ES-I3 (cell line): ENCODE measurements at regions not wholly inside any gene's neighbourhood (a gene's known extent, or its start where the extent isn't known, plus 50 kb on each side); places are given as distances from the start of the nearest gene placed in this dataset.
"Not testable (repeated sequence)": the region's sequence is repeated elsewhere in the genome, so short reads cannot be mapped to it uniquely, and the experiment has no call there.

Experiments used
- H3K36me3 ChIP-seq: 2 replicates; pipeline ENCODE4 v1.6.1; 2013; ENCODE audit warnings: mild to moderate bottlenecking, low read length, control low read depth, moderate library complexity; ENCODE audit not compliant: insufficient read depth
- H3K4me1 ChIP-seq: 2 replicates; pipeline ENCODE4 v1.6.1; 2013; ENCODE audit warnings: mild to moderate bottlenecking, control low read depth, low read length; ENCODE audit not compliant: insufficient read depth
- H3K9ac ChIP-seq: 2 replicates; pipeline ENCODE4 v1.6.1; 2013; ENCODE audit warnings: low read depth, mild to moderate bottlenecking, low read length, moderate library complexity
- H3K9me3 ChIP-seq: 2 replicates; pipeline ENCODE4 v1.6.1; 2013; ENCODE audit warnings: mild to moderate bottlenecking, low read length, moderate library complexity; ENCODE audit not compliant: control insufficient read depth, insufficient read depth

DNA sequence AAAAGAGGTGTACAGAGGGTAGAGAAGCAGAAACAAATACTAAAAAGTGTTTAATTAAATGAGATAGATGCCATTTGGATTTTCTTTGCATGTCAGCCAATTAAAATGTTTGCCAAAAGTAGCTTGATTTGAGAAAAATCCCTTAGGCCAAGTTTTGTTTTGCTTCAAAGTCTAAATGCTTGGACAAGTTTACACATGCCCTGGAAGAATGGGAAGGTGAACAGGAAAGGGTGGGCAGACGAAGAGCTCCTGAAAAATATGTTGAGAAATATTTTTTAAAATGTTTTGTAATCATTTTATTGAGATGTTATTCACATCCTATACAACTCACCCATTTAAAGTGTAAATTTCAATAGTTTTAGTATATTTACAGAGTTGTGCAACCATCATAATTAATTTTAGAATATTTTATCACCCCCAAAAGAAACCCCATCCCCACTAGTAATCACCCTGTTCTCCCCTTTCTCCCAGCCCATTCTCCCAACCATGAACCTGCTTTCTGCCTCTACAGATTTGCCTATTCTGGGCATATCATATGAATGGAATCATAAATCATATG is 98.5 kb upstream of the ANK3 start:
- Histone ChIP-seq H3K9me3 (no peaks in the 10 kb centered on the region), H3K9ac (no peak overlapping the region), H3K4me1 (no peaks in the 10 kb centered on the region), H3K36me3 (no peaks in the 10 kb centered on the region)

DNA sequence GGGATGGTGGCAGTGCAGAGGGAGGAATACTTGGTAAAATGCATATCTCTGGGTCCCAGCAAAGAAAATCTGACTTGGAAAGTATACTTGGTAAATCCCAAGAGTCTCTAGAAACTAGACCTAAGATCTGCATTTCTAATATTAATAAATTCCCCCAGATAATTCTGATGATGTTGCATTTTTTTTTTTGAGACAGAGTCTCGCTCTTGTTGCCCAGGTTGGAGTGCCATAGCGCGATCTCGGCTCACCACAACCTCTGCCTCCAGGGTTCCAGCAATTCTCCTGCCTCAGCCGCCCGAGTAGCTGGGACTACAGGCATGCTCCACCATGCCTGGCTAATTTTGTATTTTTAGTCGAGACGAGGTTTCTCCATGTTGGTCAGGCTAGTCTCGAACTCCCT is 97.9 kb upstream of the ANK3 start:
- Histone ChIP-seq H3K36me3 (no peaks in the 10 kb centered on the region), H3K4me1 (no peaks in the 10 kb centered on the region), H3K9me3 (no peaks in the 10 kb centered on the region), H3K9ac (no peak overlapping the region)

DNA sequence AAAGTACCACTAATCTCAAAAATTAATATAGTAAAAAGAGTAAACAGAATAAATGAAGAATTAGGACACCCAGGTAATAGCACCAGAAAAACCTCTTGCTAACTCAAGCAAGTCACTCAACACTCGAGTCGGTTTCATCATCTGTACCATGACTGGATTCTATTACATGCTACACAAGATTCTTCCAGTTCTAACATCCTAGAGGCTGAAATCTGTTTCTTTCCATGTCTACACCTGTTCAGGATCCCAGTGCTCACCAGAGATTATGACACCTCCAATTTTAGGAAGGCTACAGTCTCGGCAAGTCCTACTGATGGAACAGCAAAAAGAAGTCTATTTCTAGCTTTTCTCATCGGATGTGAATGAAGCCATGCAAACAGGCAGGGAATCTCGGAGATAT is 95.3 kb upstream of the ANK3 start:
- Histone ChIP-seq H3K36me3 (no peaks in the 10 kb centered on the region; the same call in 1 of the 2 replicates), H3K4me1 (0 out of 2 replicates have a peak, but pooled peaks cover under 1% of the 10 kb centered on the region), H3K9me3 (no peaks in the 10 kb centered on the region), H3K9ac (no peak overlapping the region)

DNA sequence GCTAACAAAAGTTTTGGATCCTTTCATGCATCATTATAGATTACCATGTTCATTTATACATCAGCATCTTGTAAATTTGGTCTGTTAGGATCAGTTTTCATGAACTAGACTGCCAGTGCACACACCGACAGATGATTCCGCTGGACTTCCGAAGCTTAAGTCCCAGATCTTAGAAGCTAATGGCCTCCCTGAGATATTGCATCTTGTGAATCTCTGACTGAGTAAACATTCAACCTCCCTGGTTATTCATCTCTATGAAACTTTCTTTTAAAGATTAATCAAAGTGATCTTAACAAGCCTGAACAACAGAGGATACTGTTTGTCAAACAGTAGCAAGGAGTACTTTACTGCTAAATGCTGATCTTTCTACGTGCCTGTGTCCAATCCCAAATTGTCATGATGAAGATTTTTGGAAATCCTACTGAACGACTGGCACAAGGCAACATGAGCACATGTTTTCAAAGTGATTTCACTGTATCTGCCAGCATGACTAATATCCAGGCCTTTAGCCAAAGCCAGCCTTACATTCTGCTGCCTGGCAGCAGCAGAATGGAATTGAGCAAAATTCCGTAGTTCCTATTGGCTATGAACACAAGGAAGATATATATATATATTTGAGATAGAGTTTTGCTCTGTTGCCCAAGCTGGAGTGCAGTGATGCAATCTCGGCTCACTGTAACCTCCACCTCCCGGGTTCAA is 91.3 kb upstream of the ANK3 start:
- no peak overlapping the region for H3K9ac ChIP-seq

DNA sequence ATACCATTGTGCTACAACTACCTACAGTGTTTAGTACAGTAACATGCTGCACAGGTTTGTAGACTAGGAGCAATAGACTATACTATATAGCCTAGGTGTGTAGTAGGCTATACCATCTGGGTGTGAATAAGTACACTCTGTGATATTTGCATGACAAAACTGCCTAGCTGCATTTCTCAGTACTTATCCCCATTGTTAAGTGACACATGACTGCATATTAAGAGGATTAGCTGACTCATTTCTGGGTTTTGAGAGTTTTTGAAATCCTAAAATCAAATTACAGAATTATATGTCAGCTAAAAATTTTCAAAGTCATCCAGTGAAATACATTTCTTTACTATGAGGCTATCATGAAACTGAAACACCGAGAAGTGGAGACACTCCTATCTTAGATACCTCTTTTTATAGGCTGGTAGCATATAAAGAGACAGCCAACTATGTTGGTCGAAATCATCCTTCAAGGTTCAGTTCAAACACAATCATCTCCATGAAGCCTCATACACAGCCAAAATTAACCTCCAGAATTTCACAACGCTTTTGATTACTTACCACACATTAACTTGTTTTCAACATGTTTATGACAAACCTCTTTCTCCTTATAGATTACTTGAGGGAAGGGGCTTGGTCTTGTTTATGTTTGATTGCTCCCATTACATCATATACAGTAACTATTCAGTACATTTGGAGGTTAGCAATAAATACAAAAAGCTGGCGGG is 89.8 kb upstream of the ANK3 start:
- H3K4me1 ChIP-seq: peaks cover 12% of the 10 kb centered on the region; the same call in 1 of the 2 replicates

More for the DNA sequence above, 91.3 kb upstream of the ANK3 start:
- H3K36me3 ChIP-seq: no peaks in the 10 kb centered on the region; the same call in 1 of the 2 replicates
- H3K4me1 ChIP-seq: peaks cover 12% of the 10 kb centered on the region; the same call in 1 of the 2 replicates
- H3K9me3 ChIP-seq: no peaks in the 10 kb centered on the region

DNA sequence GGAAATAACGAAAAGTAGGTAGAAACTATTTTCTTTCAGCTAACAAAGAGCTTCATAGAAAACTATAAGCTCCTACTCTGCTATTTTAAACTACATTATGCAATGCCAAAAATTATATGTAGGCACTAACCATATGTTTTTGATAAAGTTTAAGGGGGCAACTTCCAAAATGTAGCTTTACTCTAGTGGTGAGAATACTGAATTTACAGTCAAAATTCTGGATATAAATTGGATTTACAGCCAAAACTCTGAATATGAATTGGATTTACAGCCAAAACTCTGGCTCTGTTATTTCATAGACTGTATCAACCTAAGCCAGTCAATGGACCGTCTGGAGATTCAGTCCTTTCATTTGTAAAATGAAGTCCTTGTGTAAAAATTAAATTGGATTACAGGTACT is 86.8 kb upstream of the ANK3 start:
- no peaks in the 10 kb centered on the region for H3K9me3 ChIP-seq
- no peaks in the 10 kb centered on the region; the same call in 1 of the 2 replicates for H3K36me3 ChIP-seq
- peaks cover 12% of the 10 kb centered on the region; the same call in 1 of the 2 replicates for H3K4me1 ChIP-seq
- H3K9ac ChIP-seq: no peak overlapping the region

More for the DNA sequence above, 89.8 kb upstream of the ANK3 start:
- no peaks in the 10 kb centered on the region; the same call in 1 of the 2 replicates for H3K36me3 ChIP-seq
- H3K9ac ChIP-seq: no peak overlapping the region
- H3K9me3 ChIP-seq: no peaks in the 10 kb centered on the region

DNA sequence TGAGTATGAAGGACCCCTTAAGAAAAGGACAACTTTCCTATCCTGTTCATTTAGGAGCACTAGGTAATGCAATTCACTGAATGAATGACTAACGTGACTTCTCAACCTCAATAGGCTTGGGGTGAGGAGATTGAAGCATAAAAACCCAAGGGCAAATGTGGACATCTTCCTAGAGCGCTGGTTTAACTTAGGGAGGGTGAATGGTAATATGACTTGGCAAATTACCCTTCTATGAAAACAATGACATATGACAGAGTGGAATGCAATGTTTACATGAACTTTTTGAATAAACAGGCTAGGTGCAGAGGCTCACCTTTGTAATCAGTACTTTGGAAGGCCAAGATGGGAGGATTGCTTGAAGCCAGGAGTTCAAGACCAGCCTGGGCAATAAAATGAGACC is 83.9 kb upstream of the ANK3 start:
- Histone ChIP-seq H3K9ac (no peak overlapping the region), H3K36me3 (no peaks in the 10 kb centered on the region), H3K9me3 (no peaks in the 10 kb centered on the region), H3K4me1 (no peaks in the 10 kb centered on the region)

DNA sequence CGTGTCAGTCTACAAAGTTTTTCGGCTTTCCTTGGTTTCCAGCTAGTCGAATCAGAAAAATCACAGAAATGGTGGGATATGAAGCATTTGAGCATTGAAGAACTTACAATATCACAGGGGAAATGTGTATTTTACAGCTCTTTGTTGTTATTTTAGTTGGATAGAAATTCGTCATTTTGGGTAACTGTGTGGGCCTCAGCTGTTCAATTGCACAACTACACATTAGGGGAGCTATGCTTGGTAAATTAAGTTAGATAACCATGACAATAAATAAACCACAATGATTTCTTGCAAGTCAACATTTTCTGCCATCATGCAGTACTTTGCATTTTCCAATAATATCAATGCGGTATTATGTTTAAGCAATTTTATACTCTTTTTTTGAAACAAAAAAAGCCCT is 80.4 kb upstream of the ANK3 start:
- Histone ChIP-seq H3K9ac (no peak overlapping the region), H3K36me3 (no peaks in the 10 kb centered on the region), H3K9me3 (no peaks in the 10 kb centered on the region), H3K4me1 (no peaks in the 10 kb centered on the region)

DNA sequence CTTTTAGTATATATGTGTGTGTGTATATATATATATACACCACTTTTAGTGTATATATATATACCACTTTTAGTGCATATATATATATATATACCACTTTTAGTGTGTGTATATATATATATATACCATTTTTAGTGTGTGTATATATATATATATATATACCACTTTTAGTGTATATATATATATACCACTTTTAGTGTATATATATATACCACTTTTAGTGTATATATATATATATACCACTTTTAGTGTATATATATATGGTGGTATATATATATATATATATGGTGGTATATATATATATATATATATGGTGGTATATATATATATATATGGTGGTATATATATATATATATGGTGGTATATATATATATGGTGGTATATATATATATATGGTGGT is 79.5 kb upstream of the ANK3 start:
- not testable (repeated sequence) for H3K36me3 ChIP-seq, H3K9me3 ChIP-seq, H3K4me1 ChIP-seq, H3K9ac ChIP-seq

DNA sequence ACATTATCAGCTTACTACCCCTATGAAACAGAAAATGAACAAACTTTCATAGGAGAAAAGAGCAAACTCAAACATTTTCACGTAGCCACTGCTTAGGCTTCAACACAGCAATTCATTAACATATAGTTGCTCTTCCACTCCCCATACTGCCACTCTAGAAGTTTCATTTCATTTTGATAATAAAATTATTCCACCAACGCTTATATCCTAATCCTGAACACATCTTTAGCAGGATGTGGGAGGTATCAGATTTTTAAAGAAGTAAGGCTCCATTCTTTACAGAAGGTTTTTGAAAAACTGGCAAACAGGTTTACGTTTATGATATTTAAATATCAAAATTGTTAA is 77.5 kb upstream of the ANK3 start:
- no peaks in the 10 kb centered on the region for H3K9me3 ChIP-seq
- no peak overlapping the region for H3K9ac ChIP-seq
- no peaks in the 10 kb centered on the region for H3K36me3 ChIP-seq
- no peaks in the 10 kb centered on the region for H3K4me1 ChIP-seq

DNA sequence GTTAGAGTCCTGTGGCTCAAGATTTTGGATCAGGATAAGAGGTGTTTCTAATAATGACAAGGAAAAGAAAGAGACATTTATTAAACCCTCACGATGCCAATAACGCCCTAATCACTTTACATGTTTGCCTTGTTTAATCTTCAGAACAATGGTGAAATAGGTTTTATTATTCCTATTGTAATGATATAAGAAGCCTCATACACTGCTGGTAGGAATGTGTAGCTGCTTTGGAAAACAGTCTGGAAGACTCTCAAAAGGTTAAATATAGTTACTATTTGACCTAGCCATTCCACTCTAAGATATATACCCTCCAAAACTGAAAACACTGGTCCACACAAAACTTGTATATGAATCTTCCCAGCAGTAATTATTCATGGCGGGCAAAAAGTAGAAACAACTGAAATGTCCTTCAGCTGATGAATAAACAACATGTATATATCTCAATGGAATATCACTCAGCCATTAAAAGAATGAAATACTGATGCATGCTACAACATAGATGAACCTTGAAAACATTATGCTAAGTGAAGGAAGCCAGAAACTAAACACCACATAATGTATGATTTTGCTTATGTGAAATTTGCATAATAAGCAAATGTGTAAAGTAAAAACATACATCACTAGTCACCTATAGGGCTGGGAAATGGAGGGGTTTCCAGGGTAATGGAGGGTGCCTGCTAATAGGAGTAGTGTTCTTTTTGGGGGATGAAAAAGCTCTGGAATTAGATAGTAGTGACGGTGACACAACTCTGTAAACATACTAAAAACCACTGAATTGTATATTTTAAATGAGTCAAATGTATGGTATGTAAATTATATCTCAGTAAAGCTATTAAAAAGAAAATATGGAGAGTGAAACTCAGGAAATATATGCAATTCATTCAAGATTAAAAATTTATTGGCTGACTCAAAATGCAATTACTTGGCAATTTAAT is 76.9 kb upstream of the ANK3 start:
- H3K4me1 ChIP-seq: no peaks in the 10 kb centered on the region
- H3K36me3 ChIP-seq: no peaks in the 10 kb centered on the region
- H3K9ac ChIP-seq: no peak overlapping the region
- no peaks in the 10 kb centered on the region for H3K9me3 ChIP-seq

DNA sequence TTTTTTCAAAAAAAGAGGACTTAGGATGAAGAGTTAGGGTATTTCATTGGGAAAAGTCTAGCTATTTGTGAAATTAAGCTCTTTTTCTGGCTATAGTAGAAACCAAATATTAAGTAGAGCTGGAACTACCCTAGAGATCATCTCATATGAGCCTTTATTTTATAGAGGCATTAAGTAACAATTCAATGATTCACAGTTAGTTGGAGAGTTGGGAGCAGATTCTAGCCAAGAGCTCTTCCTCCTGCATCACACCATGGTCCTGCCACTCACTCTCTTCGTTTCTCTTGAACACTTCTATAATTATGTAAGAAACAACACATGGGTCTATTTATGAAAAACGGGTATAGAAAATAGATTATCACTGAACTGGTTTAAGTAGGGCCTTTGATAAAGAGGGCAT is 76.1 kb upstream of the ANK3 start:
- Histone ChIP-seq H3K9ac (no peak overlapping the region), H3K4me1 (no peaks in the 10 kb centered on the region), H3K36me3 (no peaks in the 10 kb centered on the region), H3K9me3 (no peaks in the 10 kb centered on the region)

DNA sequence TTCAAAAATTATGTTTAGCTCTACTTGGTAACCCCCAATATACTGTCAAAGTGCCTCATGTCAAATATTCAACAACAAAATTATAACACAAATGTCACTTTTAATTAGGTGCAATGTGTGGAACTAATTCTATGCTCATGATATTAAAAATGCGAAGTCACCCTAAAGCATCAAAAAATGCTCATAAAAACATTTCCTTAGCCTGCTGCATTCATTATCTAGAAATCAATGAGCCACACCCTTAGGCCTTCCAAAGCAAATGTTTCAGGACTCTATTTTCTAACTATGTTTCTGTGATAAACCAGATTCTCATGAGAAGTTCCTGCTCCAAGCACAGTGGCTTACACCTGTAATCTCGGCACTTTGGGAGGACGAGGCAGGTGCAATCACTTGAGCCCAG is 75.0 kb upstream of the ANK3 start:
- no peak overlapping the region for H3K9ac ChIP-seq
- no peaks in the 10 kb centered on the region for H3K4me1 ChIP-seq
- no peaks in the 10 kb centered on the region for H3K36me3 ChIP-seq
- H3K9me3 ChIP-seq: no peaks in the 10 kb centered on the region

DNA sequence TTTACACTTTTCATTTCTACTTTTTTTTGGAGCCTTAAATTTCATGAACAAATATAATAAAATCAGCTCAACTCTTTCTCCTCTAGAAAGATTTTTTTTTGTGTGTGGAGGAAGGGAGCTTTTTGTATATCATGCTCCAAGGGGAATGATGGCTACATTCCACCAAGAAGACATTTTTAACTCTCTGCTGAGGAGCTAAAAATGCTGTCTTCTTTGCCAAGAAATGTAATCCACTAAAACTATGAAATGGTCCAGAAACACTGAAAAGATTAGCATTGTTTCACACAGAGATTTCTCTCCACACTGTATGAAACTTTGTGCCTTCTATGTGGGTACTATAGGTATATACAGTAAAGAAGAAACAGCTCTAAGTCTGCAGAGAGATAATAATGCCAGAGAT is 74.1 kb upstream of the ANK3 start:
- no peaks in the 10 kb centered on the region for H3K36me3 ChIP-seq
- no peaks in the 10 kb centered on the region for H3K4me1 ChIP-seq
- no peak overlapping the region for H3K9ac ChIP-seq
- H3K9me3 ChIP-seq: no peaks in the 10 kb centered on the region
